K562 (cell line): ENCODE measurements at regions not wholly inside any gene's neighbourhood (a gene's known extent, or its start where the extent isn't known, plus 50 kb on each side); places are given as distances from the start of the nearest gene placed in this dataset.

Experiments
- ATAC-seq: fragments of 200-7000 bp; cut with Tn5 transposase; 3 replicates; pipeline ENCODE4 v1.9.1; 2020; ENCODE audit warnings: moderate library complexity
- BruUV-seq: library from RNA; stranded (reverse); fragments of 400-500 nt; replicated peaks from 2 replicates; lab custom pipeline; 2021; lab: Mats Ljungman, UMichigan
- CTCF ChIA-PET: fragments of 300-600 bp; formaldehyde crosslinking; extraction: SDS; loops from one replicate; lab custom pipeline; 2021; ENCODE audit warnings: low intra/inter-chr PET ratio; lab: Yijun Ruan, JAX
- POLR2A ChIA-PET: fragments of 300-600, 350-650 bp; sonication (Branson Sonifier 250); formaldehyde crosslinking; extraction: SDS; loops from one replicate; lab custom pipeline; 2021; ENCODE audit warnings: antibody characterized with exemption, inconsistent platforms; lab: Yijun Ruan, JAX
- DNase-seq, 4 experiments: peaks; one replicate each; pipeline versions ENCODE4 v3.0.0 to v3.0.0-alpha.2; 2011 to 2018; ENCODE audit warnings: low spot score in 3 of 4, mixed read lengths in 3 of 4; ENCODE audit errors: extremely low read depth in 1 of 4
- FAIRE-seq: peaks from 2 replicates; lab custom pipeline; 2011; peaks lifted over from hg19 to GRCh38; lab: Jason Lieb, UNC
- H2AFZ ChIP-seq: 2 replicates; pipeline ENCODE4 v1.6.0; 2011; ENCODE audit warnings: low read depth, low read length, control low read depth, inconsistent platforms
- H3K27ac ChIP-seq: fragments of 200-600 bp; 3 replicates; pipeline ENCODE4 v1.8.0; 2011; ENCODE audit warnings: low read depth, mild to moderate bottlenecking, control low read depth, inconsistent platforms, low read length, moderate library complexity, mixed read lengths; ENCODE audit errors: extremely low read depth
- H3K27me3 ChIP-seq, 2 experiments: fragments of 300-600 bp in 1 of 2; 2 replicates in 1 of 2; 3 replicates in 1 of 2; pipeline versions ENCODE4 v1.6.0 to v1.8.0; 2011; ENCODE audit warnings: inconsistent platforms in 2 of 2, low read length in 2 of 2, mild to moderate bottlenecking in 1 of 2, mixed read lengths in 1 of 2, moderate library complexity in 1 of 2; ENCODE audit not compliant: control insufficient read depth in 2 of 2, insufficient read depth in 2 of 2
- H3K36me3 ChIP-seq: fragments of 300-600 bp; 3 replicates; pipeline ENCODE4 v1.8.0; 2011; ENCODE audit warnings: mild to moderate bottlenecking, low read length, inconsistent platforms; ENCODE audit not compliant: control insufficient read depth, insufficient read depth
- H3K4me1 ChIP-seq, 2 experiments: fragments of 200-600 bp in 1 of 2; replicated peaks in 1 of 2; 2 replicates in 1 of 2; 3 replicates in 1 of 2; pipeline versions ENCODE4 v1.5.1 to v1.8.0; 2011; ENCODE audit warnings: inconsistent platforms in 2 of 2, low read length in 2 of 2, mild to moderate bottlenecking in 1 of 2, mixed read lengths in 1 of 2, moderate library complexity in 1 of 2; ENCODE audit not compliant: control insufficient read depth in 2 of 2, insufficient read depth in 2 of 2
- H3K4me2 ChIP-seq: 2 replicates; pipeline ENCODE4 v1.6.1; 2011; ENCODE audit warnings: low read length, control low read depth, inconsistent platforms, mixed read lengths; ENCODE audit not compliant: insufficient read depth
- H3K4me3 ChIP-seq: fragments of 200-600 bp; sonication (generic), shearing (Covaris generic); 2 replicates; pipeline ENCODE4 v1.5.1; 2016; ENCODE audit warnings: control low read depth, inconsistent platforms
- H3K79me2 ChIP-seq: fragments of 200-600 bp; 3 replicates; pipeline ENCODE4 v1.8.0; 2011; ENCODE audit warnings: low read length, inconsistent platforms; ENCODE audit not compliant: control insufficient read depth, insufficient read depth
- H3K9ac ChIP-seq, 2 experiments: 2 replicates each; pipeline versions ENCODE4 v1.6.0 to v1.6.1; 2011; ENCODE audit warnings: low read depth in 2 of 2, low read length in 2 of 2, control low read depth in 1 of 2, inconsistent platforms in 1 of 2, mild to moderate bottlenecking in 1 of 2, mixed read lengths in 1 of 2; ENCODE audit not compliant: insufficient read depth in 1 of 2
- H3K9me1 ChIP-seq: one replicate; pipeline ENCODE4 v1.6.0; 2011; ENCODE audit warnings: inconsistent platforms, mild to moderate bottlenecking, low read length, moderate library complexity; ENCODE audit not compliant: control insufficient read depth, insufficient read depth
- H3K9me3 ChIP-seq: replicated peaks from 2 replicates; pipeline ENCODE4 v1.5.1; 2011; ENCODE audit warnings: low read depth, low read length, inconsistent platforms; ENCODE audit not compliant: control insufficient read depth, insufficient read depth
- H4K20me1 ChIP-seq: replicated peaks from 2 replicates; pipeline ENCODE4 v1.6.1; 2011; ENCODE audit warnings: low read length, inconsistent platforms, mixed read lengths; ENCODE audit not compliant: control insufficient read depth, insufficient read depth
- BHLHE40 ChIP-seq: IDR thresholded peaks from 2 replicates; pipeline ENCODE4 v1.6.1; 2011; ENCODE audit warnings: low read length, improper control_type of control experiment
- CXXC5 ChIP-seq: fragments of 250-450 bp; sonication (Bioruptor Pico); IDR thresholded peaks from 2 replicates; pipeline ENCODE4 v1.8.0; 2022; ENCODE audit warnings: inconsistent platforms, mild to moderate bottlenecking, moderate library complexity
- DNMT1 ChIP-seq: fragments of 450-650 bp; IDR thresholded peaks from 2 replicates; pipeline ENCODE4 v1.6.1; 2016; ENCODE audit warnings: antibody characterized with exemption, mild to moderate bottlenecking
- EZH2 ChIP-seq: IDR thresholded peaks from 2 replicates; pipeline ENCODE4 v1.6.1; 2012; ENCODE audit warnings: low read depth, mild to moderate bottlenecking, inconsistent platforms, low read length, borderline replicate concordance
- GTF2E2 ChIP-seq: fragments of 200-800 bp; sonication (Bioruptor generic); IDR thresholded peaks from 2 replicates; pipeline ENCODE4 v1.6.1; 2016; ENCODE audit warnings: missing genetic modification characterization, missing compliant biosample characterization
- KLF10 ChIP-seq: fragments of 250-450 bp; sonication (Bioruptor Pico); IDR thresholded peaks from 2 replicates; pipeline ENCODE4 v1.6.1; 2021; ENCODE audit warnings: matching md5 sums
- MBD2 ChIP-seq: sonication (generic); IDR thresholded peaks from 2 replicates; pipeline ENCODE4 v1.6.1; 2016; ENCODE audit warnings: low read depth, borderline replicate concordance
- POLR3G ChIP-seq: IDR thresholded peaks from 2 replicates; pipeline ENCODE4 v1.6.1; 2011; ENCODE audit not compliant: insufficient read length, insufficient replicate concordance; ENCODE audit errors: extremely low read depth
- RBM14 ChIP-seq: fragments of 200-400 bp; formaldehyde crosslinking; IDR thresholded peaks from 2 replicates; pipeline ENCODE4 v1.6.1; 2018; ENCODE audit warnings: low read depth, mild to moderate bottlenecking, low read length, moderate library complexity, borderline replicate concordance; ENCODE audit not compliant: insufficient read depth
- SMC3 ChIP-seq: conservative IDR thresholded peaks from 2 replicates; pipeline ENCODE4 v1.6.1; 2011; ENCODE audit warnings: low read depth, low read length, improper control_type of control experiment; ENCODE audit not compliant: insufficient read depth
- TGIF2 ChIP-seq: sonication (generic); formaldehyde crosslinking; IDR thresholded peaks from 2 replicates; pipeline ENCODE4 v1.8.1; 2022; ENCODE audit warnings: mild to moderate bottlenecking, missing genetic modification reagents, moderate library complexity
- WGBS: fragments of 100-300 bp; shearing (Covaris generic); methylation state at CpG from one replicate; pipeline ENCODE4 v1.1.6; 2016; ENCODE audit warnings: low coverage, mixed read lengths; ENCODE audit not compliant: insufficient coverage; ENCODE audit errors: missing lambda C conversion rate; 5-methylcytosine and 5-hydroxymethylcytosine counted together
- in situ Hi-C: fragments of 300-500 bp; cut with MboI; formaldehyde crosslinking; loops from 4 replicates; pipeline ENCODE4 v1.15.0; 2018; ENCODE audit warnings: inconsistent platforms, mixed read lengths
- intact Hi-C: fragments of 100-400 bp; cut with micrococcal nuclease; formaldehyde crosslinking; loops from 2 replicates; pipeline ENCODE4 v1.14.2; 2022

- H3K9ac ChIP-seq: no peak overlapping the region
- POLR2A ChIA-PET: interaction anchor here (0.7 to 0.9 kb wide), 2 partner anchors 10 to 11 kb away, joined by 3 to 4 read pairs; no protein-coding TSS in a partner anchor
- CTCF ChIA-PET: no interaction called here
- no peaks in the 10 kb centered on the region for H3K36me3 ChIP-seq
- 0% methylated on average over 3 of the region's 3 CpGs for WGBS
- H3K79me2 ChIP-seq: no peaks in the 10 kb centered on the region
- H3K27me3 ChIP-seq: no peaks in the 10 kb centered on the region
- in situ Hi-C loops: no loop called here
- no peaks in the 10 kb centered on the region for H4K20me1 ChIP-seq
- no peaks in the 10 kb centered on the region for H3K9me1 ChIP-seq
- TF ChIP-seq CXXC5 (CRISPR knock-in tag) (no peak), BHLHE40 (no peak), RBM14 (no peak), KLF10 (CRISPR knock-in tag) (no peak), GTF2E2 (tag) (no peak), TGIF2 (CRISPR knock-in tag) (no peak), DNMT1 (no peak), MBD2 (no peak), SMC3 (no peak), POLR3G (no peak), EZH2 (no peak)
- FAIRE-seq (no peak), ATAC-seq (no peak), DNase-seq (no peak)
- H3K4me3 ChIP-seq: no peak overlapping the region
- no peaks in the 10 kb centered on the region for H3K9me3 ChIP-seq
- no peak overlapping the region for H3K27ac ChIP-seq
- intact Hi-C loops: no loop called here
- H3K4me1 ChIP-seq: no peaks in the 10 kb centered on the region; a peak in 1 of 5 replicates
- no peak overlapping the region; the same call in 1 of the 2 replicates for H3K4me2 ChIP-seq
- no TSS peak for BruUV-seq
- H2AFZ ChIP-seq: no peak overlapping the region
These were observed 293.5 kb downstream of the SOX2 start for GRCh38 chr3:182005219-182005618.
